Ovary (tissue), 3 donors: ENCODE measurements at regions not wholly inside any gene's neighbourhood (a gene's known extent, or its start where the extent isn't known, plus 50 kb on each side); places are given as distances from the start of the nearest gene placed in this dataset.

ENCODE experiments used
- EP300 ChIP-seq: sonication (generic); formaldehyde crosslinking; IDR thresholded peaks from one replicate; pipeline ENCODE4 v1.6.1; 2017; ENCODE audit warnings: antibody characterized with exemption
- POLR2A ChIP-seq: fragments of 450-650 bp; IDR thresholded peaks from one replicate; pipeline ENCODE4 v1.6.1; 2017; ENCODE audit warnings: antibody characterized with exemption, mild to moderate bottlenecking, moderate library complexity
- TF ChIP-seq, protein P1 (sequence below), 3 donors: fragments of 450-650 bp in 2 of 3; fragments of 200-600 bp in 1 of 3; IDR thresholded peaks; one replicate each; pipeline versions ENCODE4 v1.5.1 to v1.8.0; 2016 to 2022; ENCODE audit warnings: antibody characterized with exemption in 3 of 3, mild to moderate bottlenecking in 1 of 3
- donor health status: DM: no; HTN: no; CAD: no.

DNA sequence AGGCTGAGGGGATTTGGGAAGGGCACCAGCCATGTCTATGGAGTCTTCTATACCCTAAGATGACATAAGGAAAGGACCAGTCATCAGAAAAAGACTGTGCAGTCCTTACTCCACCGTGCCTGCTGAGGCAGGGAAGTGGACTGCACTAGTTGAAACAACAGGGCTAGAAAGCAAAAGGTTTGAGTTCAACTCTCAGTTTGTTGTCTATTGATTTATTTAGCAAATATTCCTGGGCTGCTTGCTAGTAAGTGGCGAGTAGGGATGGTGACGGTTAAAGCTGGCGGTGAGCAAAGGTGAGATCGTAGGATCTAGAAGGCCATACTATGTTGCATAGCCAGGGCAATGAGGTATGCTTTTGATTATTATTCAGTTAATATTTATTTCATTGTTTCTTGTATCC is 110.1 kb downstream of the SMIM20 start:
- TF ChIP-seq, protein P1, sequence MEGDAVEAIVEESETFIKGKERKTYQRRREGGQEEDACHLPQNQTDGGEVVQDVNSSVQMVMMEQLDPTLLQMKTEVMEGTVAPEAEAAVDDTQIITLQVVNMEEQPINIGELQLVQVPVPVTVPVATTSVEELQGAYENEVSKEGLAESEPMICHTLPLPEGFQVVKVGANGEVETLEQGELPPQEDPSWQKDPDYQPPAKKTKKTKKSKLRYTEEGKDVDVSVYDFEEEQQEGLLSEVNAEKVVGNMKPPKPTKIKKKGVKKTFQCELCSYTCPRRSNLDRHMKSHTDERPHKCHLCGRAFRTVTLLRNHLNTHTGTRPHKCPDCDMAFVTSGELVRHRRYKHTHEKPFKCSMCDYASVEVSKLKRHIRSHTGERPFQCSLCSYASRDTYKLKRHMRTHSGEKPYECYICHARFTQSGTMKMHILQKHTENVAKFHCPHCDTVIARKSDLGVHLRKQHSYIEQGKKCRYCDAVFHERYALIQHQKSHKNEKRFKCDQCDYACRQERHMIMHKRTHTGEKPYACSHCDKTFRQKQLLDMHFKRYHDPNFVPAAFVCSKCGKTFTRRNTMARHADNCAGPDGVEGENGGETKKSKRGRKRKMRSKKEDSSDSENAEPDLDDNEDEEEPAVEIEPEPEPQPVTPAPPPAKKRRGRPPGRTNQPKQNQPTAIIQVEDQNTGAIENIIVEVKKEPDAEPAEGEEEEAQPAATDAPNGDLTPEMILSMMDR (IDR thresholded peaks at IDR 0.05) = no peak
- TF ChIP-seq EP300 (no peak), POLR2A (no peak)
